K562 (cell line): ENCODE measurements at regions not wholly inside any gene's neighbourhood (a gene's known extent, or its start where the extent isn't known, plus 50 kb on each side); places are given as distances from the start of the nearest gene placed in this dataset.

ENCODE experiments used
- ATAC-seq: fragments of 200-7000 bp; cut with Tn5 transposase; 3 replicates; pipeline ENCODE4 v1.9.1; 2020; ENCODE audit warnings: moderate library complexity
- BruUV-seq: library from RNA; stranded (reverse); fragments of 400-500 nt; replicated peaks from 2 replicates; lab custom pipeline; 2021; lab: Mats Ljungman, UMichigan
- CTCF ChIA-PET: fragments of 300-600 bp; formaldehyde crosslinking; extraction: SDS; loops from one replicate; lab custom pipeline; 2021; ENCODE audit warnings: low intra/inter-chr PET ratio; lab: Yijun Ruan, JAX
- POLR2A ChIA-PET: fragments of 300-600, 350-650 bp; sonication (Branson Sonifier 250); formaldehyde crosslinking; extraction: SDS; loops from one replicate; lab custom pipeline; 2021; ENCODE audit warnings: antibody characterized with exemption, inconsistent platforms; lab: Yijun Ruan, JAX
- DNase-seq, 4 experiments: peaks; one replicate each; pipeline versions ENCODE4 v3.0.0 to v3.0.0-alpha.2; 2011 to 2018; ENCODE audit warnings: low spot score in 3 of 4, mixed read lengths in 3 of 4; ENCODE audit errors: extremely low read depth in 1 of 4
- FAIRE-seq: peaks from 2 replicates; lab custom pipeline; 2011; peaks lifted over from hg19 to GRCh38; lab: Jason Lieb, UNC
- H2AFZ ChIP-seq: 2 replicates; pipeline ENCODE4 v1.6.0; 2011; ENCODE audit warnings: low read depth, low read length, control low read depth, inconsistent platforms
- H3K27ac ChIP-seq: fragments of 200-600 bp; 3 replicates; pipeline ENCODE4 v1.8.0; 2011; ENCODE audit warnings: low read depth, mild to moderate bottlenecking, control low read depth, inconsistent platforms, low read length, moderate library complexity, mixed read lengths; ENCODE audit errors: extremely low read depth
- H3K27me3 ChIP-seq, 2 experiments: fragments of 300-600 bp in 1 of 2; 2 replicates in 1 of 2; 3 replicates in 1 of 2; pipeline versions ENCODE4 v1.6.0 to v1.8.0; 2011; ENCODE audit warnings: inconsistent platforms in 2 of 2, low read length in 2 of 2, mild to moderate bottlenecking in 1 of 2, mixed read lengths in 1 of 2, moderate library complexity in 1 of 2; ENCODE audit not compliant: control insufficient read depth in 2 of 2, insufficient read depth in 2 of 2
- H3K36me3 ChIP-seq: fragments of 300-600 bp; 3 replicates; pipeline ENCODE4 v1.8.0; 2011; ENCODE audit warnings: mild to moderate bottlenecking, low read length, inconsistent platforms; ENCODE audit not compliant: control insufficient read depth, insufficient read depth
- H3K4me1 ChIP-seq, 2 experiments: fragments of 200-600 bp in 1 of 2; replicated peaks in 1 of 2; 2 replicates in 1 of 2; 3 replicates in 1 of 2; pipeline versions ENCODE4 v1.5.1 to v1.8.0; 2011; ENCODE audit warnings: inconsistent platforms in 2 of 2, low read length in 2 of 2, mild to moderate bottlenecking in 1 of 2, mixed read lengths in 1 of 2, moderate library complexity in 1 of 2; ENCODE audit not compliant: control insufficient read depth in 2 of 2, insufficient read depth in 2 of 2
- H3K4me2 ChIP-seq: 2 replicates; pipeline ENCODE4 v1.6.1; 2011; ENCODE audit warnings: low read length, control low read depth, inconsistent platforms, mixed read lengths; ENCODE audit not compliant: insufficient read depth
- H3K4me3 ChIP-seq: fragments of 200-600 bp; sonication (generic), shearing (Covaris generic); 2 replicates; pipeline ENCODE4 v1.5.1; 2016; ENCODE audit warnings: control low read depth, inconsistent platforms
- H3K79me2 ChIP-seq: fragments of 200-600 bp; 3 replicates; pipeline ENCODE4 v1.8.0; 2011; ENCODE audit warnings: low read length, inconsistent platforms; ENCODE audit not compliant: control insufficient read depth, insufficient read depth
- H3K9ac ChIP-seq, 2 experiments: 2 replicates each; pipeline versions ENCODE4 v1.6.0 to v1.6.1; 2011; ENCODE audit warnings: low read depth in 2 of 2, low read length in 2 of 2, control low read depth in 1 of 2, inconsistent platforms in 1 of 2, mild to moderate bottlenecking in 1 of 2, mixed read lengths in 1 of 2; ENCODE audit not compliant: insufficient read depth in 1 of 2
- H3K9me1 ChIP-seq: one replicate; pipeline ENCODE4 v1.6.0; 2011; ENCODE audit warnings: inconsistent platforms, mild to moderate bottlenecking, low read length, moderate library complexity; ENCODE audit not compliant: control insufficient read depth, insufficient read depth
- H3K9me3 ChIP-seq: replicated peaks from 2 replicates; pipeline ENCODE4 v1.5.1; 2011; ENCODE audit warnings: low read depth, low read length, inconsistent platforms; ENCODE audit not compliant: control insufficient read depth, insufficient read depth
- H4K20me1 ChIP-seq: replicated peaks from 2 replicates; pipeline ENCODE4 v1.6.1; 2011; ENCODE audit warnings: low read length, inconsistent platforms, mixed read lengths; ENCODE audit not compliant: control insufficient read depth, insufficient read depth
- RAD21 ChIP-seq, 2 experiments: fragments of 250-450 bp in 1 of 2; fragments of 450-650 bp in 1 of 2; sonication (Bioruptor Pico) in 1 of 2; formaldehyde crosslinking in 1 of 2; IDR thresholded peaks in 1 of 2; conservative IDR thresholded peaks in 1 of 2; 2 replicates each; pipeline versions ENCODE4 v1.4.0 to v1.8.0; 2020 to 2022; ENCODE audit warnings: mild to moderate bottlenecking in 2 of 2, moderate library complexity in 1 of 2
- SMC3 ChIP-seq: conservative IDR thresholded peaks from 2 replicates; pipeline ENCODE4 v1.6.1; 2011; ENCODE audit warnings: low read depth, low read length, improper control_type of control experiment; ENCODE audit not compliant: insufficient read depth
- TOE1 ChIP-seq, 2 experiments: fragments of 450-650 bp in 1 of 2; sonication (generic) in 1 of 2; formaldehyde crosslinking in 1 of 2; IDR thresholded peaks; 2 replicates each; pipeline versions ENCODE4 v1.7.1 to v1.8.0; 2016 to 2022; ENCODE audit warnings: borderline replicate concordance in 2 of 2, mild to moderate bottlenecking in 2 of 2, antibody characterized with exemption in 1 of 2, inconsistent platforms in 1 of 2, low read depth in 1 of 2, missing genetic modification reagents in 1 of 2, moderate library complexity in 1 of 2
- WGBS: fragments of 100-300 bp; shearing (Covaris generic); methylation state at CpG from one replicate; pipeline ENCODE4 v1.1.6; 2016; ENCODE audit warnings: low coverage, mixed read lengths; ENCODE audit not compliant: insufficient coverage; ENCODE audit errors: missing lambda C conversion rate; 5-methylcytosine and 5-hydroxymethylcytosine counted together
- in situ Hi-C: fragments of 300-500 bp; cut with MboI; formaldehyde crosslinking; loops from 4 replicates; pipeline ENCODE4 v1.15.0; 2018; ENCODE audit warnings: inconsistent platforms, mixed read lengths
- intact Hi-C: fragments of 100-400 bp; cut with micrococcal nuclease; formaldehyde crosslinking; loops from 2 replicates; pipeline ENCODE4 v1.14.2; 2022
- TF ChIP-seq, protein P1 (sequence below), 3 experiments: IDR thresholded peaks in 2 of 3; conservative IDR thresholded peaks in 1 of 3; 2 replicates each; pipeline ENCODE4 v1.5.1; 2011 to 2012; ENCODE audit warnings: low read length in 3 of 3, mild to moderate bottlenecking in 3 of 3, control low read depth in 2 of 3, improper control_type of control experiment in 1 of 3, inconsistent platforms in 1 of 3, low read depth in 1 of 3, mixed read lengths in 1 of 3, moderate library complexity in 1 of 3; ENCODE audit not compliant: insufficient read depth in 2 of 3

DNA sequence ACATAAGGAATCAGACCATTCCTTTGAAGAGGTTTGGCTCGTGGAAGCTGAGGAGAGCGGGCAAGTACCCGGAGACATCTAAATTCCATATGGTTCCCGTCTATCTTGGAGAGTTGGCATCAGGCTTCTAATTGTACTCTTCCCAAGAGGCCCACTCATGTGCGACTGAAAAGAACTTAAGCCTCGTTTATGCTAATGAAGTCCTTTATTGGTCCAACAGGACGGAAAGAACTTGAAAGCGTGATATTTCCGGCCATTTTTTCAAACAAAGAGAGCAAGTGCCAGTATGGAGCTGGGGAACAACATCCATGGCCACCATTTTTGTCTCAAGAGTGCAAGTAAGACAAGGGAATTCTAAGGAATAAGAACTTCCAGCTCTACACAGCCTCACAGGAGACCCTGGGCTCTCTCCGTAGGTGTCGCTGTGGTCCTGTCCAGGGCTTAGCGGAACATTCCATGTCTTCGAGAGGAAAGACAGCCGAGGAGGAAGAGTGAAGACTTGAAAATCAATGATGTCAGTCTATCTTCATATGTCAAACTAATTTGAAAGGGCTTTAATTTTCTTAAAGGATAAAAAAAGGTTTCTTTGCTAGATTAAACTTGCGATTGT, 566.0 kb upstream of the PSMD7 start:
- no peak overlapping the region for H3K27ac ChIP-seq
- TF ChIP-seq, protein P1, sequence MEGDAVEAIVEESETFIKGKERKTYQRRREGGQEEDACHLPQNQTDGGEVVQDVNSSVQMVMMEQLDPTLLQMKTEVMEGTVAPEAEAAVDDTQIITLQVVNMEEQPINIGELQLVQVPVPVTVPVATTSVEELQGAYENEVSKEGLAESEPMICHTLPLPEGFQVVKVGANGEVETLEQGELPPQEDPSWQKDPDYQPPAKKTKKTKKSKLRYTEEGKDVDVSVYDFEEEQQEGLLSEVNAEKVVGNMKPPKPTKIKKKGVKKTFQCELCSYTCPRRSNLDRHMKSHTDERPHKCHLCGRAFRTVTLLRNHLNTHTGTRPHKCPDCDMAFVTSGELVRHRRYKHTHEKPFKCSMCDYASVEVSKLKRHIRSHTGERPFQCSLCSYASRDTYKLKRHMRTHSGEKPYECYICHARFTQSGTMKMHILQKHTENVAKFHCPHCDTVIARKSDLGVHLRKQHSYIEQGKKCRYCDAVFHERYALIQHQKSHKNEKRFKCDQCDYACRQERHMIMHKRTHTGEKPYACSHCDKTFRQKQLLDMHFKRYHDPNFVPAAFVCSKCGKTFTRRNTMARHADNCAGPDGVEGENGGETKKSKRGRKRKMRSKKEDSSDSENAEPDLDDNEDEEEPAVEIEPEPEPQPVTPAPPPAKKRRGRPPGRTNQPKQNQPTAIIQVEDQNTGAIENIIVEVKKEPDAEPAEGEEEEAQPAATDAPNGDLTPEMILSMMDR (IDR thresholded peaks at IDR 0.05 in 2 of 3, conservative IDR thresholded peaks at IDR 0.05 in 1 of 3; ENCODE audit: insufficient read depth in 2 of 3, low read depth in 1 of 3, low read length in 3 of 3): peak; percentile 49 to 52 (median 51); a peak in 5 of 6 replicates
- TF ChIP-seq RAD21 (CRISPR knock-in tag; conservative IDR thresholded peaks at IDR 0.05 in 1 of 2, IDR thresholded peaks at IDR 0.05 in 1 of 2) (peak in 1 of 2 experiments; percentile 40; a peak in 3 of 4 replicates), SMC3 (0 out of 2 replicates have a peak, but pooled peaks have one; percentile 12), TOE1 (IDR thresholded peaks at IDR 0.05; ENCODE audit: borderline replicate concordance) (no peak), TOE1 (CRISPR knock-in tag; IDR thresholded peaks at IDR 0.05; ENCODE audit: borderline replicate concordance, low read depth) (no peak)
- ChIA-PET POLR2A (interaction anchor here (0.5 kb wide), 1 partner anchor 9 kb away, joined by 3 read pairs; no protein-coding TSS in a partner anchor), CTCF (no interaction called here)
- H3K79me2 ChIP-seq: no peaks in the 10 kb centered on the region
- H3K4me2 ChIP-seq: no peak overlapping the region
- no peak overlapping the region for H3K4me3 ChIP-seq
- ATAC-seq: peak; percentile 63; the same call in 1 of the 3 replicates
- H3K36me3 ChIP-seq: no peaks in the 10 kb centered on the region
- no peak overlapping the region for H2AFZ ChIP-seq
- 2% methylated on average over 15 of the region's 15 CpGs for WGBS
- no peaks in the 10 kb centered on the region for H4K20me1 ChIP-seq
- no peaks in the 10 kb centered on the region for H3K27me3 ChIP-seq
- FAIRE-seq: no peak
- intact Hi-C loops: no loop called here
- H3K9me1 ChIP-seq: no peaks in the 10 kb centered on the region
- no peak overlapping the region for H3K9ac ChIP-seq
- in situ Hi-C loops: no loop called here
- H3K9me3 ChIP-seq: no peaks in the 10 kb centered on the region
- DNase-seq: peak in 2 of 4 experiments; percentile 11 to 20
- BruUV-seq: no TSS peak
- H3K4me1 ChIP-seq: no peaks in the 10 kb centered on the region
